ENCODE measurements at regions not wholly inside any gene's neighbourhood (a gene's known extent, or its start where the extent isn't known, plus 50 kb on each side); places are given as distances from the start of the nearest gene placed in this dataset.

GRCh38 chr3:152100491-152101132, 168.1 kb upstream of the MBNL1 start:
- DNase-seq (ENCODE audit: low spot score), result no peak

- no peak for DNase-seq (ENCODE audit: low spot score)
Observed at GRCh38 chr3:152102410-152102809, 166.3 kb upstream of the MBNL1 start.

GRCh38 chr3:152103257-152103656, 165.5 kb upstream of the MBNL1 start:
- no peak for DNase-seq (ENCODE audit: low spot score)

GRCh38 chr3:152104847-152105415, 163.8 kb upstream of the MBNL1 start:
- DNase-seq (ENCODE audit: low spot score), result no peak

GRCh38 chr3:152105446-152105845, 163.3 kb upstream of the MBNL1 start:
- DNase-seq (ENCODE audit: low spot score), result no peak

- DNase-seq (ENCODE audit: low spot score), result peak; percentile 40
Observed at GRCh38 chr3:152109038-152109437, 159.7 kb upstream of the MBNL1 start.

- DNase-seq (ENCODE audit: low spot score), result no peak
Observed at GRCh38 chr3:152113413-152113812, 155.3 kb upstream of the MBNL1 start.

- no peak for DNase-seq (ENCODE audit: low spot score)
Observed at GRCh38 chr3:152113992-152114651, 154.6 kb upstream of the MBNL1 start.

- DNase-seq (ENCODE audit: low spot score), result no peak
Observed at GRCh38 chr3:152120601-152121269, 148.0 kb upstream of the MBNL1 start.

GRCh38 chr3:152121270-152121636, 147.5 kb upstream of the MBNL1 start:
- no peak for DNase-seq (ENCODE audit: low spot score)

GRCh38 chr3:152122851-152123250, 145.9 kb upstream of the MBNL1 start:
- no peak for DNase-seq (ENCODE audit: low spot score)

GRCh38 chr3:152123457-152123856, 145.3 kb upstream of the MBNL1 start:
- DNase-seq (ENCODE audit: low spot score), result no peak

- DNase-seq (ENCODE audit: low spot score), result no peak
Observed at GRCh38 chr3:152126260-152126659, 142.5 kb upstream of the MBNL1 start.

GRCh38 chr3:152127058-152127457, 141.7 kb upstream of the MBNL1 start:
- DNase-seq (ENCODE audit: low spot score), result no peak

GRCh38 chr3:152128356-152128755, 140.4 kb upstream of the MBNL1 start:
- DNase-seq (ENCODE audit: low spot score), result no peak

GRCh38 chr3:152139651-152140050, 129.1 kb upstream of the MBNL1 start:
- DNase-seq (ENCODE audit: low spot score), result no peak

- no peak for DNase-seq (ENCODE audit: low spot score)
Observed at GRCh38 chr3:152146461-152146860, 122.3 kb upstream of the MBNL1 start.

GRCh38 chr3:152147748-152148147, 121.0 kb upstream of the MBNL1 start:
- no peak for DNase-seq (ENCODE audit: low spot score)

- DNase-seq (ENCODE audit: low spot score), result no peak
Observed at GRCh38 chr3:152148579-152148978, 120.2 kb upstream of the MBNL1 start.

- DNase-seq (ENCODE audit: low spot score), result no peak
Observed at GRCh38 chr3:152149832-152150231, 118.9 kb upstream of the MBNL1 start.

GRCh38 chr3:152151216-152151876, 117.4 kb upstream of the MBNL1 start:
- no peak for DNase-seq (ENCODE audit: low spot score)

Measured in hematopoietic multipotent progenitor cell treated with erythropoietin and hydrocortisone succinate and interleukin-3 and kit ligand, for 15 days (in vitro differentiated cells).